HG03571 (cell line): ENCODE measurements at regions not wholly inside any gene's neighbourhood (a gene's known extent, or its start where the extent isn't known, plus 50 kb on each side); places are given as distances from the start of the nearest gene placed in this dataset.

Source experiments
- ATAC-seq: cut with Tn5 transposase; IDR thresholded peaks from one replicate; pipeline ENCODE4 v1.9.1; 2021; ENCODE audit not compliant: unreplicated experiment

DNA sequence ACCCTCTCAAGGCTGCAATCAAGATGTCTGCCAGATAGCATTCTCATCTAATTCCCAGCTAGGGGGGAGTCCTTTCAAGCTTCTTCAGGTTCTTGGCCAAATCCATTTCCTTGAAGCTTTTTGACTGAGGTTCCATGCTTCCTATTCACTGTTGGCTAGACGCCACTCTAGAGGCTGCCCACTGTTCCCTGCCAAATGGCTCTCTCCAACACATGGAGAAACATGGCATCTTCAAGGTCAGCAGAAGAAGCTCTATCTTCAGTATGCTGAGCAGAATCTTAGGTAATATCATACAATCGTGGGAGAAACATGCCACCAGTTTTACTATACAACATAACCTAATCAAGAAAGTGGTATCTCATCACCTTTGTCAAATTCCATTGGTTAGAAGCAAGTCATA, 1985.1 kb upstream of the CELF4 start:
- no peak for ATAC-seq

DNA sequence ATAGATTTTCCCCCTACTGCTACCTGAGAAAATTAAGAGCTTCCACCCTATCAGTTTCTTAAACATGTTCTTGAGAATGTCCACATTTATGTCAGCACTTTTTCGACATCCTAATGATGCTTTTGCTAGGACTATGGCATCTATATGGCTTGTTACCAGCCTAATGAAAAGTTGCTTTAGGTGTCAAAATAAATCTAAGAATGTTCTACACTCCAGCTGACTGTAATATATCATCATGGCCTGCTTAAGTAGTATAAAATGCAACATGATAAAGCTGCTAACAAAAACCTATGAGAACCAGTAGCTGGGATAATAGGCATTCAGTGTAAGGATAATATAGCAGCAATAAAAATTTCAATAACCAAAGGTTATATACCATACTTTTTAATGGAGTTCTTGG, 1983.5 kb upstream of the CELF4 start:
- ATAC-seq, result no peak

DNA sequence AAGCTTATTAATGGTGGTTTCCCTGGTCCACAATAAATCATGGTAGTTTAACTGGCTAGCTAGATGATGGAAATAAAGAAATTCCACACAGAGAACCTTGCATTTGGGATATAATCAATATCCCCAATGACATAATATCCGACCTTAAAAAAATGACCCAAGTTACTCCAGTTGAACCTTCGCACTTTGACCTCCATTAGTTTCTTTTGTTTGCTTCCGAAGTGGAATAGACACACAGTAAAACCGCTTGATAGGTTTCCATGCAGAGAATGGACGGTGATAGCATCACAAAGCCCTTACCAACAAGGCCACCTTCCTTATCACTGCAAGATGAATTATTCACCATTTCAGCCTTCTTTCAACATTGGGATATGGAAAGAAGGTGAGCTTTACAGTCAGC, 1966.1 kb upstream of the CELF4 start:
- no peak for ATAC-seq

DNA sequence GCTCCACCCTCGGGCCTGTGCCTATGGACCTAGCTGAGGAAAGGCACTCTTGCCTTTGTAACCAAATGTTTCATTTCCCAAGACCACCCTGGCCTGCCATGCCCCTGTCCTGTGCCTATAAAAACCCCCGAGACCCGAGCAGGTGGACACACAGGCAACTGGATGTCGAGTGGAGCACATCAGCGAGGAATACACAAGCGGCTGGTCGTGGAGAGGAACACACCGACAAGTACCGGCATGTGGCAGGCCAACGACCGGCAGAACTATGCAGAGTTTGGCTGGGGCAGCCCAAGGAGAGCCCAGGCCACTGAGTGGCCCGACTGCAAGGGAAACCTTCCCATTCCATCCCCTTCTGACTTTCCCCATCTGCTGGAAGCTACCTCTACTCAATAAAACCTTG, 1963.8 kb upstream of the CELF4 start:
- no peak for ATAC-seq

DNA sequence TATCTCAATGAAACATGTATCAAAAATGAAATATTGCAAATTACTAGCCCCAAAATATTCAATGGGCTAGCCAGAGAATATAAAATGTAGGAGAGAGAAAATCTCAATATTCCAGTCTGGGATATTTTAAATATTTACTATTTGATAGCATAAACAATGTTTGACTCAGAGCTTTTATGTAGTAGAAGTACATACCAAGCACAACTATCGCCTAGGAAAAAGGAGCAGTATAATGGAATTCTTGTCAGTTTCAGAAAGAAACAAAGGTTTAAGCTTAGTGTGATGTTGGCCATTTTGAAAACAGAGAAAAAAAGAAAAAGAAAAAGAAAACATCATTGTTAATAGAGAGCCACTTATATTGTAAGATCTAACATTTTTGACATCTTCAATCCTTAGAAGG, 1961.9 kb upstream of the CELF4 start:
- ATAC-seq, result no peak

DNA sequence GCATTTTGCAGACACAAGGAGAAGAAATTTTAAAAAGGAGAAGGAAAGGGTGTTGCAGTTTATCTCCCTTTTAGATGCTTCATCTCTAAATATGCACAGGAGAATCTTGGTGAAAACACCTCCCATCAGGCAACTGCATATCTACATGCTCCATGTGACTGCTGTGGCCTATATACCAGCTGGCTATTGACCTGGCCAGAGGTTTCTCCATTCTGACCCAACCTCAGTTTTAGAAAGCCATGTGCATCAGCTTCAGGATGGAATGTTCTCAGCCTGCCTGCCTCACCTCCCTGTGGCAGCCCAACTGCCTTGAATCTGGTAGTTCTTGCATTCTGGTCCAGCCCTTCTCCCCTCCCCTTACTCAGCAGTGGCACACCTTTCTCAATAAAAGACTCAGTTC, 1958.8 kb upstream of the CELF4 start:
- ATAC-seq, result no peak

DNA sequence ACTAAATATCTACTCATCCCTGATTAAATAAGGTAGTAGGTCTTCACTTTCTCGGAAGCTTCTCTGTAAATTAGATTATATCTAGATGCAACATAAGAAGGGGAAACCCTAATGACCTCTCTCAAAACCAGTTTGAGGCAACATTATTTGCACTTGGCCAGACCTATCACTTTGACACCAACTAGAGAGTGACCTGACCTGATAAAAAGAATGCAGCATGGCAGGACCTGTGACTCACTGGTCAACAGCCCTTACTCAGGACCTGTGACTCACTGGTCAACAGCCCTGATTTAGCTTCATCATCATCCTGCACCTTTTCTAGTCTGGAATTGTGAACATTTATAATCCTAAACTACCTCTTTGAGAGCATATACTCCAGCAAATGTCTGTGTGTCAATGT, 1957.7 kb upstream of the CELF4 start:
- no peak for ATAC-seq

DNA sequence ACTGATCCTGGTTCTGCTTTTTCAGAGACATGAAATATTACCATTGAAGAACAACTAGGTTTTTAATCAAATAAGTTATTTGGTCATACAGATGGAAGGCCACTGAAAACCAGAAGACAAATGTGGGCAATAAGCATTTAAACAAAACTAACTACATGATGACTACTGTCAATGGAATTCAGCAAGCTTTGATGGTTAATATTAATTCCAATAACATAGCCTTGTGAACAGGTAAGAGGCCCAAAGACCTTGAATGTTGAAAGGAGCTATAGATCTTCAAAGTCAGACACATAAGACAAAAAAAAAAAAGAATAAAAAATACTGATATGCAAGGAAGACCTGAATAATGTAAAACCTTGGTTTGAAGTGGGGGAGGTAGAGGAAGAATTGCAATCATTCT, 1955.6 kb upstream of the CELF4 start:
- ATAC-seq, result no peak

DNA sequence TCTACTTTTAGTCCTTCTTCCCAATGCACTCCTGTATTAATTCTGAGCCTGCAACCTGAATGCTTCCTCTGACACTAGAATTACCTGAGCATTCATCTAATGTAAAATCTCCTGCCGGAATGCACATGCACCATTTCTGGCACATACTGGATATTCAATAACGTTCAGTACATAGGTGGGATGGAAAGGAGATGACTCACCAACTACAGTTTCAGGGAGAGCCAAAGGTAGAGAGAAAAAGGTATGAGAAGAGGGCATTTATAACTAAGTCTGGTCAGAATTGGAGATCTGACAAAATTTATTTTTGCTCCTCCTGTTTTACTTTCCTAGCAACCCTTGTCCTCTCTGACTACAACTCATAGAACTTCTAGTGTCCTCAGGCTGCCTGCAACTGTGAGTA, 1954.1 kb upstream of the CELF4 start:
- no peak for ATAC-seq

DNA sequence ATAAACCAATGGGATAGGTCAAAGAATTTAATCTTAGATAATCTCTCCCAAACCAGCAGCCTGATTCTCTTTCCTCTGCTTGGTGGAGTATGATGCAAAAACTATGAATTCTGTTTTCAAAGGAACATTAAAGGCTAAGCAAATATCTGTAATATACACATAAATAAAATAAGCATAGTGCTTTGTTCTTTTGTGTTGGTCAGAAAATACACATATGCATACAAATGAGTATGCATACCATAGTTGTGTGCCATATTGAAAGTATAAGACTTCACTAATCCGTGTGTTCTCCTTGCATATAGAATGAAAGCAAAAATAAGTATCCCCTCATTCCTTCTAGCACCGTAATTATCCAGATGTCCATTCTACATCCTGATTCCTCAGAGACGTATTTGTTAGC, 1949.7 kb upstream of the CELF4 start:
- ATAC-seq, result no peak

DNA sequence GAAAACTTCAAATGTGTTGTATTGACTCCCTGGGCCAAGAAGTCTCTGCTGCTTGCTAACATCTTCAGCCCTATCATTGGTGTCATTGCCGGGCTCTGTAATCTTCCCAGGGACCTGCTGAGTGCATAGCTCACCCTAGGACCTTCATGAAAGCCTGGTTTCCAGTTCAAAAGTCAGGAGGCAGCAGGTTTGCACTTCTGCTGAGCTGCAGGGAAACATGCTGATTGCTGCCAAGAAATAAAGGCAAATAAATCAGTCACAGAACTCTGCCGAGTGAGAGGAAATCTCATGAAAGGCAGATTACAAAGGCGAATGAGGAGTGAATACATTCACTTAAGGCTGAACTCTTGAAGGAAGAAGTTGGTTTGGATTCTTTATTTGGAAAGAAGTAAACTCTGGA, 1947.6 kb upstream of the CELF4 start:
- ATAC-seq, result no peak

DNA sequence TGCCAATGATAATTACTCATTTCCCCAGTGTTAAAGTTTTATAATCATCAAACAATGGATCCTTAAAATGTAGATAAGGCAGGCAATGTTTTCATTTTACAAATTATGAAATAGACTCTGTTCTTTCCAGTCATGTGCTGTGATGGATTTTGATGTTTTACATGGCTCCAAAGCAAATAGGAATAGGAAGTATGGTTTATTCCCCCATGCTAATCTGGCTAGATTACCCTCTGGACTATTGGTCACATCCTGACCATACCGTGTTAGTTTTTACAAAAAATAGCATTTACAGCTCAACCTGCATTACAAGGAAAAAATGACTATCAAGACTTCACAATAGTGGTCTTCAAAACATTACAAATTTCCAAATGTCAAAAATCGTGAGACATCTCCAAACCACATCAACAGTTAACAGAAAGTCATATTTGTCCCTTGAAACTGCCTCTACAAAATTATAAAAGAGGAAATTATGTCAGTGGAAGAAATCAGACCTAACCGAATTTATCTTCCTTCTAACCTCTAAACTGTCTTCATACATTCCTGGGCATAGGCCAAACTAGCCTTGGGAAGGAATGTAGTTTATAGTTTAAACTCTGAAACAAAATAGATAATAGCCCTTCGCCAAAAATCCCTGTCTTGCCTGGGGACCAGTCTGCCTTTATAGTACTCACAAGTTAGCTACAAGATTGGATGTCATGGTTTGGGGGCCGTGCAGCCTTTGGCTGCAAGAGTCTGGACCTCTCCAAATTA, 1941.2 kb upstream of the CELF4 start:
- no peak for ATAC-seq

DNA sequence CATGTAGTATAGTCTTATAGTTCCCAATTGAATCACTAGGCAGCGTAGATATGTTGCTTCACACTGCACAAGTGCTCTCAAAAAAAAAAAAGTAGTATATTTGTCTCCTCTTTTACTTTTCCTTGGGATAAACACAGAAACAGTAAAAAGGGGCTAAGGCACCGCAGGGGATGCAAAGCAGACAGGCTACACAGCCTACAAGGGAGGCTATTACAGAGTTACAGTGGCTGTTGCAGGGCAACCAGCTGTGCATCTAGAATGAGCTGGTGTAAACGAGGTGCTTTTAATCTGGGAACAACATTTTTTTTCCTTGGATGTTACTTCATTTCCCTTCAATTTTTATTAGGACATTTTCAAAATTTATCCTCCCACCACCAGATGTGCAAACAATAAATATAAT, 1934.7 kb upstream of the CELF4 start:
- ATAC-seq, result no peak

DNA sequence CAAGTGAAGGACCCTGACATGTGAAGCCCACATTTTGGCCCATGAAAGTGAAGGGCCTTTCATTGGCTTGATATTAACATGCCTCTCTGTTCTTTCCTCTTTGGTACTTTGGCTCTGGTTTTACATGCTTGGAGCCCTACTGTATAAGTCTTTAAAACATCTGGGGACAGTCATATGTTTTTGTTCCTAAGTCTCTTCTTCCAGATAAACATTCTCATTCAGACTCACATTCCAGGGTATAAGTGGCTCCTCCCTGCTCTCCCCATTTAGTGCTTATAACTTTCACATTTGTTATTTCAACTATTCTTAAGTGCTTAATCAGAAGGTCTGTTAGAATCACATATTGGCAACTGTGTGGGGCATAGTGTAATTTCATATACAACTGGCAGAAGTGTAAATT, 1932.2 kb upstream of the CELF4 start:
- ATAC-seq, result no peak

DNA sequence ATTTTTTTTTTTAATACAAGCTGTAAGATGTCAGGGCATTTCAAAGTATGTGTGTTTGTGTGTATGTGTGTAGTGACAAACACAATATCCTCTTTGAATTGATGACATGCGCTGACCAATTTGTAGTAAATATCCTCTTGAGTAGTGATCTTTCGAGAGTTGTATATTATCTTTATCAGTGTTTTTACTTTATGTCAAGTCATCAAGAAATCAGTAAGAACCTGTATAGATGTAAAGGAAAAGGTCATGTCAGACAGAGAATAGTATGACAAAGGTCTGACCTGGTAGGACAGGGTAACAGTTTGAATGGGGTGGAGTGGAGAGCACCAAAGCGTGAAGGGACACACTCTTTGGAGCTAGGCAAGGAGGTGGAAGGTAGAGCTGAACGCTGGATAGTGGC, 1931.4 kb upstream of the CELF4 start:
- no peak for ATAC-seq

DNA sequence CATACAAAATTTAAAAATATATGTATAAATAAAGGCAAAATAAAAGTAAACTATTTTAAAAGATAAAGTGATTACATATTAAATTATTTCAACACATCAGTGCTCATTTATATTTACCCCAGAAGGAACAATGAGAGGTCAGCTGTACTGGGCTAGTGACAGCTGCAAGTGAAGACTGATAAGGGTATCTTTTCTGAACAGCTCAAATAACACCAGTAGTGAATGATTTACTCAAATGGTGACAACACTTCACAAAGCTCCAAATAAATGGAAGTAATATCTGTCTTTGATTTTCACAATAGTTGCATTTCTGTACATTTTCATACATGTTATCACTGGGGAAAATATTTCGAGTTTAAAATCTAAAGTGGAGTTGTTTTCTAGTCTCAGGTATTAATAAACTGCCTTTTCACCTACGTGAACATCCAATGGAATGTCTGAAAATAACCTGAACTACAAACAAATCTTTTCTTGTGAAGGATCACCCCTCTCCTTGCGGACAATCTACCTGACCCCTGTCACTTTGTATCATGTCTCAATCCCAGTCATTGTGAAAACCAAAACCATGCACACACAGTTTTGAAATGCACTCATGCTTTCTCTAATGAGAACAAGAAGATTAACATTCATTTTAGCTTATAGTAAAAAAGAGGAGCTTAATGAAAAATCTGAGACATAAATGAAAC, 1928.8 kb upstream of the CELF4 start:
- no peak for ATAC-seq

DNA sequence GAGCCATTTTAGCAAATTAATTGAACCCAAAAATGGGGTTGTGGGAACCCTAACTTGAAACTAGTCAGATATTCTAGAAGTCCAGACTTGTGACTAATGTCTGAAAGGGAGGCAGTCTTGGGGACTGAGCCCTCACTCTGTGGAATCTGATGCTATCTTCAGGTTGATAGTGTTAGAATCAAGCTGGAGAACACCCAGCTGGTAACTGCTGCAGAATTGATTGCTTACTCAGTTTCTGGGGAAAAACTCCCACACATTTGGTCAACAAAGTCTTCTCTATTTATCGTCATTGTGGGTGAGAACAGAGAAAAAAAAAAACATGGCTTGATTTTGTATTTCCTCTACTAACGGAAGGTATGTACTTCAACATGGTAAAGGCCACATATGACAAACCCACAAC, 1925.8 kb upstream of the CELF4 start:
- ATAC-seq, result no peak

DNA sequence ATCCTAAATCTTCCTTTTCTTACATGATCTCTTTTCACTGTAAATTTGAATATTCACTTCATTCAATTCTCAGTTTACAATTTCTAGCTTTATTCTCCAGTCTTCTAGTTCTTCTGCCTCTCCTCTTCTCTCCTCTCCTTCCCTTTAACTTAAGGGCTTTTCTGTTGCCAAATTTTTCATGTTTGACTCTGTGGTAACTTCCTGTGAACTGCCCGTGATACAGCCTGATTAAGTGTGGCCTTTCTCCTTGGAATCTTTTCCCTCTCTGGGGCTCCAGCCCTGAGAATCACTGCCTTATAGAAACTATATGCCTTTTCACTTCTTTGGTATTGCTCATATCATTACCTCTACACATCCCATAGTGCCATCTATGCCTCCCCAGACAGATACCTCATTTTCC, 1923.8 kb upstream of the CELF4 start:
- ATAC-seq, result no peak

DNA sequence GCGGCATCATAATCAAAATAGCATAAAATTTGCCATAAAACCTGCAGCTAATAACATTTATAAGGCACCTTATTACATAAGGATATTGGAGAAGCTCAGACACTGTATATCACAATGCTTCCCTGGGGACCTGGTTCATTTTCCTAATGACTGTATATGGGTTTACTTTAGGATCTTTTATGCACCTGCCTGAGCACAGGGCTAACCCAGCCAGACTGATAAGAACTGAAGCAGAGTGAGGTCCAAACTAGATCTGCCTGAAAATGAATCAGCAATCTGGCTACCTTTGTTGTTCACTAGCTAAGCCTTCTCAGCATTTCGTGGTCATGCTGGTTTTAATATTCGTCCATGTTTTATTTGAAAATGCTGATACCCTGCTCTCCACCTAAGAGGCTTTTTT, 1922.3 kb upstream of the CELF4 start:
- no peak for ATAC-seq

DNA sequence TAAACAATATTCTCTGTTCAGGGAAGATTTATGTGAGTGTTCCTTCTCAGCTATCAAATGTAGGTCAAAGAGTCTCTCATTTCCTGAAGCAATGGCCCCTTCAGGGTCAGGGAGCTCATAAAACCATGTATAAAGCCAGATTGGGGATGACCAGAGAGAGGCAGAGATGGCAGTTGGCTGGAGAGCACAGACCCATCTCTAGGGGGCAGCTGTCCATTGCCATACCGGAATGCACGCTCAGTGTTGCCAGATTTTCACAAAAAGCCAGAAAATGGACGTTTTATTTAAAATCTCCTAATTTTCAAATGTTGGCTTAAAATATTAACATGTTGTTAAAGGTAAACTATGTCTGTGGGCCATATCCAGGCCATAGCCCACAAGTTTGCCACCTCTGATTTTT, 1920.7 kb upstream of the CELF4 start:
- no peak for ATAC-seq

DNA sequence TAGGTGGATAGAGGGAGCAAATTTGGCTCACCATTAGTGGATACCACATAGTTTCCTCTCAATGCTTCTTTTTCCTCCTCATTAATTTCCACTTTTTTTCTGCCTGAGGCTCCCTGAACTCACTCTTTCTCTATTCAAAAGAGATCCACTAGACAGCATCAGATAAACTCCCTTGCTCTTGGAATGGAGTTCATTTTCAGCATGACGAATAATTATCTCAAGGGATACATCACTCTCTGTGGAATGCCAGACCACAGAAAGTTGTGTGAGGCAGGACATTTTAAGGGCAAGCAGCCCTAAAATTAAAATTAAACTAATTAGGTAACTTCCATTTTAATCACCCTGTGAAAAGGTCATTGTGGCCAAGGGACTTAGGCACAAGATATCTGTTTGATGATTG, 1920.1 kb upstream of the CELF4 start:
- ATAC-seq, result no peak

DNA sequence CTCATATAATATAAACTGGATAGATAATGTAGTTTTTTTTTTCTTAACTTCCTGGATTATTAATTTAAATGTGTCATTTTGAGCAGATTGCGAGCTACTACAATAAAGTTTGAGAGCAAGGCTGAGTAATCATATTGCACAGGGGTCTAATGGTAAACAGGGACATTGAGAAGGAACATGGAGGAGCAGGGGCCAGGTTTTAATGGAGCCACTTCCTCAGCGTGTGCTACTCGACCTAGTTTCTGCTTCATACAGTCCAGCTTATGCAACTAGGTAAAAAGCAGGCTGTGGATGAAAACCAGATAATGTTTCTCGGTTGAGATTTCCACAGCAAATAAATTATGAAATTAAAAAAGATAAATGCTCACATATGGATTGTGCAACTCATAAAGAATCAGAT, 1915.7 kb upstream of the CELF4 start:
- no peak for ATAC-seq
